HEK293T (cell line): ENCODE measurements at regions not wholly inside any gene's neighbourhood (a gene's known extent, or its start where the extent isn't known, plus 50 kb on each side); places are given as distances from the start of the nearest gene placed in this dataset.

Source experiments
- FOXM1 ChIP-seq: fragments of 450-650 bp; IDR thresholded peaks from 2 replicates; pipeline ENCODE4 v1.6.1; 2017; ENCODE audit warnings: mild to moderate bottlenecking, borderline replicate concordance
- HDGF ChIP-seq: fragments of 450-650 bp; IDR thresholded peaks from 2 replicates; pipeline ENCODE4 v1.6.1; 2017; ENCODE audit warnings: antibody characterized with exemption, borderline replicate concordance
- L3MBTL2 ChIP-seq: fragments of 450-650 bp; conservative IDR thresholded peaks from 2 replicates; pipeline ENCODE4 v1.6.1; 2016; ENCODE audit warnings: mild to moderate bottlenecking
- LEF1 ChIP-seq: fragments of 450-650 bp; IDR thresholded peaks from 2 replicates; pipeline ENCODE4 v1.6.1; 2017; ENCODE audit warnings: mild to moderate bottlenecking, borderline replicate concordance
- SUZ12 ChIP-seq: fragments of 450-650 bp; IDR thresholded peaks from 2 replicates; pipeline ENCODE4 v1.6.1; 2016; ENCODE audit warnings: mild to moderate bottlenecking

DNA sequence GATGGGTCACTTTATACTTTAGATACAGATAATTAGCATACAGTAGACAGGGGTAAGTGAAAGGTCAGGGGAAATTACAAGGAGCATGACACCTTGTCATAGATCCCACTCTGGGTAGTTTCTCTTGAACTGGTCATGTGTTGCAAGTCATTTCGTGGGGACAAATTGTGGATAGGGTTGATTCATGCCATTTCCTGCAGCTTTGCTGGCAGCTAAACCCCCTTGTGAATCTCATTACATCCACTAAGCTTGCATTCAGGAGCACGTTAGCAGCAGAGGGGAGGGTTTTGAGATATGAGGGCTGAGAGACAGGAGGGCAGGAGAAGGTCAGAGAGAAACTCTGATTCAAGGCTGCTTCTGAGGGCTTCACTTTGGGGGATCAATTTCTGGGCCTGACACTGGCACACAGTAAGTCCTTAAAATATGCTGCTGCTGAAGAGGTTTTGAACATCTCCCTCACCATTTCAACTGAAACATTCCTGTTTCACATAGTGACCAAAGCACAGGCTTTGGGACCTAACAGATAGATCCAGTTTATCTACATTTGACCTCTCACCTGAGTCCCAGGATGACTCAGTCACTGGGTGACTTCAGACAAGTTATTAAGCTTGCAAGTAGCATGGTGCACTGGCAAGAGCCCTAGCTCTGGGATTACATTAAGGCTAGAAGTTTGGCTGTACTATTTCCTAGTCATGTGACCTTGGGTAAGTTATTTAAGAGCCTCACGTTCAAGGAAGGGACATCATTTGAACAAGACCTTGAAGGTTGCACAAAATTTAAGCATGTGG lies 206.0 kb upstream of the USP24 start:
- TF ChIP-seq L3MBTL2 (no peak), FOXM1 (no peak), SUZ12 (no peak), LEF1 (no peak), HDGF (no peak)
